Neuronal stem cell (in vitro differentiated cells): ENCODE measurements at regions not wholly inside any gene's neighbourhood (a gene's known extent, or its start where the extent isn't known, plus 50 kb on each side); places are given as distances from the start of the nearest gene placed in this dataset.

Source experiments
- DNase-seq: peaks from one replicate; pipeline ENCODE4 v3.0.0-alpha.2; 2013; ENCODE audit warnings: low spot score
- H2AFZ ChIP-seq: one replicate; pipeline ENCODE4 v1.6.1; 2013; ENCODE audit warnings: mild to moderate bottlenecking, low read length, inconsistent platforms
- H2AK5ac ChIP-seq: 2 replicates; pipeline ENCODE4 v1.6.1; 2013; ENCODE audit warnings: low read depth, mild to moderate bottlenecking, inconsistent platforms, low read length, moderate library complexity, mixed read lengths
- H2BK120ac ChIP-seq: 2 replicates; pipeline ENCODE4 v1.6.1; 2013; ENCODE audit warnings: low read depth, mild to moderate bottlenecking, inconsistent platforms, low read length, moderate library complexity, mixed read lengths
- H2BK12ac ChIP-seq: one replicate; pipeline ENCODE4 v1.6.1; 2013; ENCODE audit warnings: low read length, inconsistent platforms
- H2BK15ac ChIP-seq: 2 replicates; pipeline ENCODE4 v1.6.1; 2013; ENCODE audit warnings: mild to moderate bottlenecking, low read length, inconsistent platforms, mixed read lengths
- H2BK5ac ChIP-seq: one replicate; pipeline ENCODE4 v1.6.1; 2013; ENCODE audit warnings: inconsistent platforms, mild to moderate bottlenecking, low read length, moderate library complexity
- H3K14ac ChIP-seq: one replicate; pipeline ENCODE4 v1.6.1; 2013; ENCODE audit warnings: low read length, inconsistent platforms
- H3K18ac ChIP-seq: 2 replicates; pipeline ENCODE4 v1.6.1; 2013; ENCODE audit warnings: low read length, inconsistent platforms
- H3K23ac ChIP-seq: 2 replicates; pipeline ENCODE4 v1.6.1; 2013; ENCODE audit warnings: low read depth, mild to moderate bottlenecking, mixed read lengths, low read length, inconsistent platforms; ENCODE audit not compliant: poor library complexity
- H3K27ac ChIP-seq: replicated peaks from 3 replicates; pipeline ENCODE4 v1.5.1; 2013; ENCODE audit warnings: low read length, inconsistent platforms
- H3K27me3 ChIP-seq, 3 experiments: 2 replicates each; pipeline ENCODE4 v1.6.1; 2013; ENCODE audit warnings: low read length in 3 of 3, mild to moderate bottlenecking in 2 of 3, inconsistent platforms in 1 of 3, low read depth in 1 of 3, mixed read lengths in 1 of 3, moderate library complexity in 1 of 3; ENCODE audit not compliant: control insufficient read depth in 3 of 3, insufficient read depth in 3 of 3
- H3K36me3 ChIP-seq, 2 donors: replicated peaks in 1 of 2; 2 replicates each; pipeline ENCODE4 v1.6.1; 2013; ENCODE audit warnings: low read length in 2 of 2; ENCODE audit not compliant: control insufficient read depth in 2 of 2, insufficient read depth in 2 of 2
- H3K4ac ChIP-seq: 2 replicates; pipeline ENCODE4 v1.6.1; 2013; ENCODE audit warnings: inconsistent platforms, mild to moderate bottlenecking, low read length, moderate library complexity
- H3K4me1 ChIP-seq, 2 donors: 1 replicate in 1 of 2; 2 replicates in 1 of 2; pipeline ENCODE4 v1.6.1; 2013; ENCODE audit warnings: low read length in 2 of 2, low read depth in 1 of 2; ENCODE audit not compliant: control insufficient read depth in 2 of 2, insufficient read depth in 1 of 2
- H3K4me2 ChIP-seq: one replicate; pipeline ENCODE4 v1.6.1; 2013; ENCODE audit warnings: mild to moderate bottlenecking, low read length, inconsistent platforms; ENCODE audit not compliant: insufficient read depth, poor library complexity, severe bottlenecking
- H3K4me3 ChIP-seq, 2 donors: 2 replicates each; pipeline ENCODE4 v1.5.1; 2013; ENCODE audit warnings: low read length in 2 of 2, mild to moderate bottlenecking in 2 of 2, inconsistent platforms in 1 of 2, moderate library complexity in 1 of 2
- H3K79me1 ChIP-seq: one replicate; pipeline ENCODE4 v1.6.1; 2013; ENCODE audit warnings: low read depth, mild to moderate bottlenecking, inconsistent platforms, low read length, moderate library complexity
- H3K9ac ChIP-seq: one replicate; pipeline ENCODE4 v1.6.1; 2013; ENCODE audit warnings: mild to moderate bottlenecking, low read depth, low read length, inconsistent platforms; ENCODE audit not compliant: poor library complexity
- H3K9me3 ChIP-seq, 2 donors: replicated peaks in 1 of 2; 2 replicates each; pipeline versions ENCODE3 to v1.6.1; 2013; ENCODE audit warnings: low read length in 2 of 2, mild to moderate bottlenecking in 2 of 2, inconsistent platforms in 1 of 2, low read depth in 1 of 2, mixed read lengths in 1 of 2, moderate library complexity in 1 of 2; ENCODE audit not compliant: control insufficient read depth in 2 of 2, insufficient read depth in 1 of 2
- H4K8ac ChIP-seq: one replicate; pipeline ENCODE4 v1.6.1; 2013; ENCODE audit warnings: low read depth, mild to moderate bottlenecking, inconsistent platforms, low read length, moderate library complexity
- H4K91ac ChIP-seq: one replicate; pipeline ENCODE4 v1.6.1; 2013; ENCODE audit warnings: low read length, low read depth, mild to moderate bottlenecking, inconsistent platforms; ENCODE audit not compliant: poor library complexity
- WGBS, 2 donors: extraction: QIAGEN DNeasy Blood & Tissue Kit; methylation state at CpG; one replicate each; pipeline ENCODE4 v1.1.7; 2013; ENCODE audit warnings: missing lambda C conversion rate in 2 of 2, mixed read lengths in 1 of 2; ENCODE audit not compliant: insufficient read length in 2 of 2, insufficient replicate concordance in 1 of 2; ENCODE audit errors: extremely low coverage in 2 of 2; 5-methylcytosine and 5-hydroxymethylcytosine counted together

- no peaks in the 10 kb centered on the region for H3K27me3 ChIP-seq
- no peak overlapping the region for H3K4ac ChIP-seq
- H3K79me1 ChIP-seq = no peaks in the 10 kb centered on the region
- H2AFZ ChIP-seq = no peak overlapping the region
- H3K9me3 ChIP-seq = no peaks in the 10 kb centered on the region
- H3K23ac ChIP-seq = no peak overlapping the region
- no peak overlapping the region for H2BK120ac ChIP-seq
- no peak overlapping the region for H3K4me2 ChIP-seq
- no peak overlapping the region for H2AK5ac ChIP-seq
- no peak overlapping the region for H4K8ac ChIP-seq
- no peaks in the 10 kb centered on the region for H3K4me1 ChIP-seq
- H3K4me3 ChIP-seq = no peak overlapping the region
- no peak overlapping the region for H3K9ac ChIP-seq
- WGBS, 2 donors = no CpG with 5 or more reads among the region's 2 CpGs
- DNase-seq = no peak
- no peak overlapping the region for H3K14ac ChIP-seq
- no peak overlapping the region for H3K27ac ChIP-seq
- H3K18ac ChIP-seq = no peak overlapping the region
- H4K91ac ChIP-seq = no peak overlapping the region
- no peak overlapping the region for H2BK12ac ChIP-seq
- H2BK15ac ChIP-seq = no peak overlapping the region
- H3K36me3 ChIP-seq = no peaks in the 10 kb centered on the region
- no peak overlapping the region for H2BK5ac ChIP-seq
Measured at GRCh38 chr1:58096714-58097113, 449.8 kb downstream of the OMA1 start.

DNA sequence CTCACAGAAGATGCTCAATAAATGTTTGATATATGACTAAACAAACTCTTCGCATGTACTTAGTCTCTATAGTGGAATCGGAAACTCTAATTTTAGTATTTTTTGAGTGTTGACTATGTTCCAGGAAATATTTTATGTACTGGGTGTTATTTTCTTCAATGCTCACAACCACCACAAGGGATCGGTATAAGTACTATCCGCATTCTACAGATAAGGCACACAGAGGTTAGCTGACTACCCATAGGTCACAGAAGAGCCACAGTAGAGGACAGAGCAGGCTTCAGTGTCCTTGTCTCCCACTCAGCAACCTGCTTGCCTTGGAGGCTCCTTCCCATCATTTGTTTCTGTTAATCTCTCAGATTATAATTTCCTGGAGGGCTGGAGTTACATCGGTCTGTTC is 451.3 kb downstream of the OMA1 start:
- Histone ChIP-seq H3K4me3 (no peak overlapping the region), H3K9ac (no peak overlapping the region), H4K91ac (no peak overlapping the region), H3K14ac (no peak overlapping the region), H3K27ac (no peak overlapping the region), H3K79me1 (no peaks in the 10 kb centered on the region), H3K4me1 (no peaks in the 10 kb centered on the region), H3K4ac (no peak overlapping the region), H3K36me3 (no peaks in the 10 kb centered on the region), H2BK12ac (no peak overlapping the region), H3K23ac (no peak overlapping the region), H2AK5ac (no peak overlapping the region), H4K8ac (no peak overlapping the region), H2BK120ac (no peak overlapping the region), H2BK5ac (no peak overlapping the region), H2AFZ (no peak overlapping the region), H3K9me3 (no peaks in the 10 kb centered on the region), H3K27me3 (no peaks in the 10 kb centered on the region), H3K4me2 (no peak overlapping the region), H3K18ac (no peak overlapping the region), H2BK15ac (no peak overlapping the region)
- no peak for DNase-seq
- no CpG with 5 or more reads among the region's 5 CpGs for WGBS, 2 donors

DNA sequence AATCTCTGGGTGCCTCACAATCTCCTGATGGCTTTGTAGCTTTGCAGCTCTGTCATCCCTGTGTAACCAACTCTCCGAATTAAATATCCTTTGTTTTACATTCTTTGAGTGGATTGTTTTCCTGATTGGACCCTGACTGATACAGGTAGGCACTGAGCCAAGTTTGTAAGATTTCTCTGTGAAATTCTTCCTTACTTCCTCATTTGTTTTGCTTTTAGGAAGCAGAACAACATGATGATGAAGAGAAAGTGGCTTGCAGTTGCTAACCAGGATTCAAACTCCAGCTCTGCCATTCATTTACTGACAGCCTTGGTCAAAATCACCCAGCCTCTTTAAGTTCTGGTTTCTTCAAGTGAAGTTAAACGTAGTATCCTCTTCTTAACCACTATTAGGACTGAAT is 452.3 kb downstream of the OMA1 start:
- WGBS, 2 donors = no CpG with 5 or more reads among the region's 2 CpGs
- DNase-seq = no peak

GRCh38 chr1:58090640-58091039 is 455.9 kb downstream of the OMA1 start:
- Histone ChIP-seq H3K27ac (no peak overlapping the region), H3K36me3 (no peaks in the 10 kb centered on the region), H3K4me2 (no peak overlapping the region), H2AK5ac (no peak overlapping the region), H3K4me1 (peaks cover 0 to 1% of the 10 kb centered on the region in 2 donors), H2BK12ac (no peak overlapping the region), H3K27me3 (no peaks in the 10 kb centered on the region), H3K4me3 (no peak overlapping the region), H4K91ac (no peak overlapping the region), H3K79me1 (no peaks in the 10 kb centered on the region), H3K9me3 (no peaks in the 10 kb centered on the region), H3K14ac (no peak overlapping the region), H3K18ac (no peak overlapping the region), H2BK120ac (no peak overlapping the region), H2AFZ (no peak overlapping the region), H3K23ac (no peak overlapping the region), H2BK5ac (no peak overlapping the region), H4K8ac (no peak overlapping the region), H2BK15ac (no peak overlapping the region), H3K4ac (no peak overlapping the region), H3K9ac (no peak overlapping the region)
- DNase-seq = no peak
- no CpG with 5 or more reads among the region's 2 CpGs for WGBS, 2 donors

More for the DNA sequence above, 452.3 kb downstream of the OMA1 start:
- no peak overlapping the region for H2AK5ac ChIP-seq
- no peak overlapping the region for H2BK12ac ChIP-seq
- H2BK5ac ChIP-seq = no peak overlapping the region
- H4K8ac ChIP-seq = no peak overlapping the region
- no peaks in the 10 kb centered on the region for H3K79me1 ChIP-seq
- H3K27me3 ChIP-seq = no peaks in the 10 kb centered on the region
- no peak overlapping the region for H3K4ac ChIP-seq
- no peak overlapping the region for H3K27ac ChIP-seq
- no peak overlapping the region for H3K9ac ChIP-seq
- H3K4me1 ChIP-seq = no peaks in the 10 kb centered on the region
- H3K14ac ChIP-seq = no peak overlapping the region
- H3K18ac ChIP-seq = no peak overlapping the region
- H2BK15ac ChIP-seq = no peak overlapping the region
- no peak overlapping the region for H3K4me2 ChIP-seq
- no peak overlapping the region for H2AFZ ChIP-seq
- H3K4me3 ChIP-seq = no peak overlapping the region
- no peaks in the 10 kb centered on the region for H3K9me3 ChIP-seq
- no peak overlapping the region for H4K91ac ChIP-seq
- no peaks in the 10 kb centered on the region for H3K36me3 ChIP-seq
- H3K23ac ChIP-seq = no peak overlapping the region
- no peak overlapping the region for H2BK120ac ChIP-seq
